GM23338 (cell line): ENCODE measurements at regions not wholly inside any gene's neighbourhood (a gene's known extent, or its start where the extent isn't known, plus 50 kb on each side); places are given as distances from the start of the nearest gene placed in this dataset.

ENCODE experiments used
- ATAC-seq: fragments of 200-7000 bp; cut with Tn5 transposase; 3 replicates; pipeline ENCODE4 v1.9.1; 2020
- DNase-seq: peaks from one replicate; pipeline ENCODE4 v3.0.0-alpha.2; 2015; ENCODE audit warnings: low spot score
- H2AFZ ChIP-seq: fragments of 200-600 bp; sonication (generic); 2 replicates; pipeline ENCODE4 v1.8.0; 2016; ENCODE audit warnings: antibody characterized with exemption, mild to moderate bottlenecking, moderate library complexity
- H3F3A ChIP-seq: fragments of 200-600 bp; sonication (generic); replicated peaks from 2 replicates; pipeline ENCODE4 v1.8.0; 2017; ENCODE audit warnings: antibody characterized with exemption, mixed run types, low read depth
- H3K27ac ChIP-seq: fragments of 200-600 bp; sonication (generic); 2 replicates; pipeline ENCODE4 v1.6.1; 2016; ENCODE audit warnings: low read depth
- H3K27me3 ChIP-seq: fragments of 200-600 bp; sonication (generic); 2 replicates; pipeline ENCODE4 v1.8.0; 2016; ENCODE audit warnings: mild to moderate bottlenecking, mixed run types, moderate library complexity; ENCODE audit not compliant: insufficient read depth
- H3K36me3 ChIP-seq: fragments of 200-600 bp; sonication (generic); 2 replicates; pipeline ENCODE4 v1.8.0; 2016; ENCODE audit warnings: mild to moderate bottlenecking; ENCODE audit not compliant: insufficient read depth
- H3K4me1 ChIP-seq: fragments of 200-600 bp; sonication (generic); 2 replicates; pipeline ENCODE4 v1.8.0; 2016; ENCODE audit warnings: mild to moderate bottlenecking, moderate library complexity; ENCODE audit not compliant: insufficient read depth
- H3K4me2 ChIP-seq: fragments of 200-600 bp; sonication (generic); 2 replicates; pipeline ENCODE4 v1.7.1; 2017; ENCODE audit warnings: mixed run types
- H3K4me3 ChIP-seq: fragments of 200-600 bp; sonication (generic); 2 replicates; pipeline ENCODE4 v1.6.1; 2016; ENCODE audit warnings: mixed run types
- H3K79me2 ChIP-seq: fragments of 200-600 bp; sonication (generic); replicated peaks from 2 replicates; pipeline ENCODE4 v1.8.0; 2017; ENCODE audit warnings: mild to moderate bottlenecking; ENCODE audit not compliant: insufficient read depth
- H3K9me2 ChIP-seq: fragments of 200-600 bp; sonication (generic); 2 replicates; pipeline ENCODE4 v1.8.0; 2017; ENCODE audit not compliant: insufficient read depth
- H4K20me1 ChIP-seq: fragments of 200-600 bp; sonication (generic); replicated peaks from 2 replicates; pipeline ENCODE4 v1.8.0; 2017; ENCODE audit warnings: mild to moderate bottlenecking; ENCODE audit not compliant: insufficient read depth
- H3K27ac Mint-ChIP-seq: 2 replicates; pipeline ENCODE4 v1.8.0; 2020; ENCODE audit warnings: inconsistent platforms, mild to moderate bottlenecking, moderate library complexity, mixed read lengths
- H3K27me3 Mint-ChIP-seq: 3 replicates; pipeline ENCODE4 v1.8.0; 2022; ENCODE audit warnings: low read depth, mild to moderate bottlenecking, moderate library complexity, mixed read lengths, inconsistent platforms; ENCODE audit not compliant: insufficient read depth, poor library complexity
- H3K36me3 Mint-ChIP-seq: 3 replicates; pipeline ENCODE4 v1.8.0; 2021; ENCODE audit warnings: low read depth, mild to moderate bottlenecking, inconsistent platforms, moderate library complexity, mixed read lengths
- H3K4me1 Mint-ChIP-seq: 3 replicates; pipeline ENCODE4 v1.8.0; 2020; ENCODE audit warnings: mild to moderate bottlenecking, inconsistent platforms, mixed read lengths
- H3K4me3 Mint-ChIP-seq: 3 replicates; pipeline ENCODE4 v1.8.0; 2021; ENCODE audit warnings: moderate library complexity, mild to moderate bottlenecking, inconsistent platforms, mixed read lengths
- H3K9me3 Mint-ChIP-seq: 3 replicates; pipeline ENCODE4 v1.8.0; 2020; ENCODE audit warnings: moderate library complexity, mild to moderate bottlenecking, inconsistent platforms, mixed read lengths
- CREB1 ChIP-seq: fragments of 250-450 bp; sonication (Bioruptor Pico); IDR thresholded peaks from 2 replicates; pipeline ENCODE4 v1.5.0; 2020; ENCODE audit warnings: low read depth, mild to moderate bottlenecking, moderate library complexity
- EZH2 ChIP-seq: fragments of 200-600 bp; sonication (generic); IDR thresholded peaks from one replicate; pipeline ENCODE4 v1.8.0; 2017; ENCODE audit warnings: antibody characterized with exemption, mild to moderate bottlenecking, low read depth; ENCODE audit not compliant: unreplicated experiment
- EZH2phosphoT487 ChIP-seq: fragments of 200-600 bp; sonication (generic); IDR thresholded peaks from one replicate; pipeline ENCODE4 v1.8.1; 2018; ENCODE audit warnings: antibody characterized with exemption; ENCODE audit not compliant: unreplicated experiment
- JUNB ChIP-seq: IDR thresholded peaks from one replicate; pipeline ENCODE4 v1.6.1; 2016; ENCODE audit warnings: antibody characterized with exemption; ENCODE audit not compliant: unreplicated experiment
- POLR2AphosphoS5 ChIP-seq: IDR thresholded peaks from 2 replicates; pipeline ENCODE4 v1.6.1; 2016; ENCODE audit warnings: antibody characterized with exemption, low read depth
- ZNF331 ChIP-seq: fragments of 250-450 bp; sonication (Bioruptor Pico); IDR thresholded peaks from 2 replicates; pipeline ENCODE4 v1.5.0; 2020; ENCODE audit warnings: low read depth, mild to moderate bottlenecking, moderate library complexity
- TF ChIP-seq, protein P1 (sequence below), 2 experiments: fragments of 200-600 bp in 1 of 2; sonication (generic) in 1 of 2; conservative IDR thresholded peaks; 2 replicates each; pipeline versions ENCODE4 v1.5.1 to v1.6.1; 2016 to 2017; ENCODE audit warnings: antibody characterized with exemption in 2 of 2, low read depth in 2 of 2, mild to moderate bottlenecking in 2 of 2, moderate library complexity in 1 of 2
- TF ChIP-seq, protein P2 (sequence below): IDR thresholded peaks from 2 replicates; pipeline ENCODE4 v1.6.1; 2016; ENCODE audit warnings: antibody characterized with exemption
- TF ChIP-seq, protein P3 (sequence below): IDR thresholded peaks from one replicate; pipeline ENCODE4 v1.6.1; 2018; ENCODE audit warnings: antibody characterized with exemption; ENCODE audit not compliant: unreplicated experiment

DNA sequence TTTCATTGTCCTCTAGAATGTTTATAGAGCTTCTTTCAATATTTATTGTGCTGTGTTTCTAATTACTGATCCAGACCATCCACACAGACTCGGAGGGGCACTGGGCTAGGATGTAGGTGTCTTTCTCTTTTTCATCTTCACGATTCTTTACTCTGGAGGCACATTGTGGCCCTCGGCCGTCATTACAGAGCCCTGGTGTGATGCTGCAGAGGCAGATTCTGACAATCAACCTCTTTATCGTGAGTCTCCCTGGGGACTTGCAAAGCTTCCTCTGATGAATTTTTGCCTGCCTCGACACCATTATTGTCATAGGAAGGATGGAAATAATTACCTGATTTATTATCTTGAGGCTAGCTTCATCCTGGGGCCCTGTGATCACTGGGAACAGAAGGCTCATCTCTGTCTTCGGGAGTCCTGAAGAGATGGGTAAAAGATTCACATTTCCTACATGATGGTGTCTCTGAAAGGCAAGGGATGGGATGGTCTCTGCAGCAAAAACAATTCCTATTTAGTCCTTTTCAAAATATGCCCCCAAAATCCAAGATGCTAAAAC, 89.4 kb downstream of the SEC16B start:
- Histone ChIP-seq H2AFZ (peak overlapping the region; percentile 28; the same call in 1 of the 2 replicates), H3K4me1 (no peaks in the 10 kb centered on the region; the same call in 1 of the 2 replicates), H3K4me3 (no peak overlapping the region), H3K79me2 (no peaks in the 10 kb centered on the region), H3K27ac (no peak overlapping the region), H3F3A (no peaks in the 10 kb centered on the region), H3K36me3 (no peaks in the 10 kb centered on the region), H3K9me2 (peaks cover 5% of the 10 kb centered on the region; the same call in 1 of the 2 replicates), H4K20me1 (no peaks in the 10 kb centered on the region), H3K27me3 (no peaks in the 10 kb centered on the region), H3K4me2 (no peak overlapping the region)
- no peak for ATAC-seq
- Mint-ChIP-seq H3K4me3 (no peak overlapping the region), H3K27me3 (peaks cover 6% of the 10 kb centered on the region), H3K4me1 (peaks cover 2% of the 10 kb centered on the region; the same call in 2 of the 3 replicates), H3K36me3 (no peaks in the 10 kb centered on the region), H3K27ac (no peak overlapping the region), H3K9me3 (peaks cover 5% of the 10 kb centered on the region; the same call in 1 of the 3 replicates)
- DNase-seq, result no peak
- TF ChIP-seq EZH2, result no peak

DNA sequence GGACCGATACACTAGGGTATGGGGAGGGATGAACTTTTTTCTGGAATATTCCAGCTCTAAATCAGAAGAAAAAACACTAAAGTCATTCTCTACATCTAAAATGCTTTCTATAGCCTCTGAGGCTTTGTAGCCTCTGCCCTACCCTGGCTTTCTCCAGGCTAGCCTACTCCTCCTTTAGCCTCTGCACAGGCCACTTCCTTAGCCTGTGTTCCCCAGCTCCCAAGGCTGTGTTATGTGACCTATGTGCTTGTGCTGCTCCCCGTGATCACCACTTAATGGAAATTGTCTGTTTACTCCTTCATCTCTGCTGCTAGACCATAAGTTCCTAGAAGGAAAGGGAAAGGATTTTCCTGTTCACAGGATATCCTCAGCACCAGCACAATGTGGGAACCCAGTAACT, 92.8 kb downstream of the SEC16B start:
- no peak for TF ChIP-seq ZNF331 (CRISPR knock-in tag)
- TF ChIP-seq POLR2AphosphoS5, result no peak
- TF ChIP-seq EZH2phosphoT487, result no peak
- no peak for TF ChIP-seq CREB1 (CRISPR knock-in tag)
- no peak for TF ChIP-seq EZH2
- TF ChIP-seq, protein P1, sequence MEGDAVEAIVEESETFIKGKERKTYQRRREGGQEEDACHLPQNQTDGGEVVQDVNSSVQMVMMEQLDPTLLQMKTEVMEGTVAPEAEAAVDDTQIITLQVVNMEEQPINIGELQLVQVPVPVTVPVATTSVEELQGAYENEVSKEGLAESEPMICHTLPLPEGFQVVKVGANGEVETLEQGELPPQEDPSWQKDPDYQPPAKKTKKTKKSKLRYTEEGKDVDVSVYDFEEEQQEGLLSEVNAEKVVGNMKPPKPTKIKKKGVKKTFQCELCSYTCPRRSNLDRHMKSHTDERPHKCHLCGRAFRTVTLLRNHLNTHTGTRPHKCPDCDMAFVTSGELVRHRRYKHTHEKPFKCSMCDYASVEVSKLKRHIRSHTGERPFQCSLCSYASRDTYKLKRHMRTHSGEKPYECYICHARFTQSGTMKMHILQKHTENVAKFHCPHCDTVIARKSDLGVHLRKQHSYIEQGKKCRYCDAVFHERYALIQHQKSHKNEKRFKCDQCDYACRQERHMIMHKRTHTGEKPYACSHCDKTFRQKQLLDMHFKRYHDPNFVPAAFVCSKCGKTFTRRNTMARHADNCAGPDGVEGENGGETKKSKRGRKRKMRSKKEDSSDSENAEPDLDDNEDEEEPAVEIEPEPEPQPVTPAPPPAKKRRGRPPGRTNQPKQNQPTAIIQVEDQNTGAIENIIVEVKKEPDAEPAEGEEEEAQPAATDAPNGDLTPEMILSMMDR (conservative IDR thresholded peaks at IDR 0.05; ENCODE audit: low read depth in 2 of 2), result no peak
- Histone ChIP-seq H3K27ac (no peak overlapping the region), H3K4me2 (no peak overlapping the region), H2AFZ (peak overlapping the region; percentile 28; the same call in 1 of the 2 replicates), H3K27me3 (no peaks in the 10 kb centered on the region), H3K4me1 (peaks cover 7% of the 10 kb centered on the region), H3K9me2 (no peaks in the 10 kb centered on the region; the same call in 1 of the 2 replicates), H3K36me3 (no peaks in the 10 kb centered on the region), H3K79me2 (no peaks in the 10 kb centered on the region), H3K4me3 (no peak overlapping the region), H3F3A (no peaks in the 10 kb centered on the region), H4K20me1 (no peaks in the 10 kb centered on the region)
- DNase-seq (no peak), ATAC-seq (no peak)
- H3K27ac Mint-ChIP-seq, result no peak overlapping the region
- no peaks in the 10 kb centered on the region for H3K36me3 Mint-ChIP-seq
- H3K27me3 Mint-ChIP-seq, result peaks cover 6% of the 10 kb centered on the region
- H3K9me3 Mint-ChIP-seq, result peaks cover 5% of the 10 kb centered on the region; the same call in 1 of the 3 replicates
- H3K4me1 Mint-ChIP-seq, result peaks cover 13% of the 10 kb centered on the region
- H3K4me3 Mint-ChIP-seq, result no peak overlapping the region

DNA sequence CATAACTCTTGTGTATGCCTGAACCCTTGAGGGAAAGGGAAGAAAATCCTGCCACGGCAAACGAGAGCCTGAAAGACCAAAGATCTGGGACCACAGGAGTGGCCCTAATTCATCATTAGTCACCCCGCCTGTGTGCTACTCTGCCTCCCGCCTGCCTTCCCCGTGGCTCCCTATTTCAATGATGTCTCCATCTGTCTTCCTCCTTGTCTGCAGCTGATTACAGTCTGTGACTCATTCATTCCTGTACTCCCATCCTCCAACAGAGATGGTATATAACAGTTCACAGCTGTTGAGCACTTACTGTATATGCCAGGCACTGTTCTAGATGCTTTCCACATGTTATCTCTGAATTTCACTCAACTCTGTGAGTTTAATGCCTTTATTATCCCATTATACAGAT, 96.6 kb downstream of the SEC16B start:
- H3K27ac ChIP-seq, result no peak overlapping the region
- H3K4me3 ChIP-seq, result no peak overlapping the region
- peaks cover 13% of the 10 kb centered on the region for H3K4me1 Mint-ChIP-seq
- no peak overlapping the region for H3K27ac Mint-ChIP-seq
- H3K9me2 ChIP-seq, result peaks cover 4% of the 10 kb centered on the region; the same call in 1 of the 2 replicates
- H3K27me3 ChIP-seq, result no peaks in the 10 kb centered on the region
- H2AFZ ChIP-seq, result no peak overlapping the region
- no peak overlapping the region for H3K4me3 Mint-ChIP-seq
- H3K4me2 ChIP-seq, result no peak overlapping the region
- DNase-seq (no peak), ATAC-seq (no peak)
- H3K27me3 Mint-ChIP-seq, result peaks cover 9% of the 10 kb centered on the region
- H3F3A ChIP-seq, result no peaks in the 10 kb centered on the region
- H3K4me1 ChIP-seq, result peaks cover 7% of the 10 kb centered on the region
- no peaks in the 10 kb centered on the region for H3K79me2 ChIP-seq
- no peaks in the 10 kb centered on the region for H4K20me1 ChIP-seq
- H3K36me3 Mint-ChIP-seq, result no peaks in the 10 kb centered on the region
- peaks cover 5% of the 10 kb centered on the region; the same call in 2 of the 3 replicates for H3K9me3 Mint-ChIP-seq
- no peaks in the 10 kb centered on the region for H3K36me3 ChIP-seq
- TF ChIP-seq EZH2 (no peak), EZH2phosphoT487 (no peak), ZNF331 (CRISPR knock-in tag) (no peak), JUNB (no peak), POLR2AphosphoS5 (no peak), CREB1 (CRISPR knock-in tag) (no peak)
- TF ChIP-seq, protein P2, sequence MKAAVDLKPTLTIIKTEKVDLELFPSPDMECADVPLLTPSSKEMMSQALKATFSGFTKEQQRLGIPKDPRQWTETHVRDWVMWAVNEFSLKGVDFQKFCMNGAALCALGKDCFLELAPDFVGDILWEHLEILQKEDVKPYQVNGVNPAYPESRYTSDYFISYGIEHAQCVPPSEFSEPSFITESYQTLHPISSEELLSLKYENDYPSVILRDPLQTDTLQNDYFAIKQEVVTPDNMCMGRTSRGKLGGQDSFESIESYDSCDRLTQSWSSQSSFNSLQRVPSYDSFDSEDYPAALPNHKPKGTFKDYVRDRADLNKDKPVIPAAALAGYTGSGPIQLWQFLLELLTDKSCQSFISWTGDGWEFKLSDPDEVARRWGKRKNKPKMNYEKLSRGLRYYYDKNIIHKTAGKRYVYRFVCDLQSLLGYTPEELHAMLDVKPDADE, result no peak
- TF ChIP-seq, protein P1 (conservative IDR thresholded peaks at IDR 0.05; ENCODE audit: low read depth in 2 of 2), result no peak
- TF ChIP-seq, protein P3, sequence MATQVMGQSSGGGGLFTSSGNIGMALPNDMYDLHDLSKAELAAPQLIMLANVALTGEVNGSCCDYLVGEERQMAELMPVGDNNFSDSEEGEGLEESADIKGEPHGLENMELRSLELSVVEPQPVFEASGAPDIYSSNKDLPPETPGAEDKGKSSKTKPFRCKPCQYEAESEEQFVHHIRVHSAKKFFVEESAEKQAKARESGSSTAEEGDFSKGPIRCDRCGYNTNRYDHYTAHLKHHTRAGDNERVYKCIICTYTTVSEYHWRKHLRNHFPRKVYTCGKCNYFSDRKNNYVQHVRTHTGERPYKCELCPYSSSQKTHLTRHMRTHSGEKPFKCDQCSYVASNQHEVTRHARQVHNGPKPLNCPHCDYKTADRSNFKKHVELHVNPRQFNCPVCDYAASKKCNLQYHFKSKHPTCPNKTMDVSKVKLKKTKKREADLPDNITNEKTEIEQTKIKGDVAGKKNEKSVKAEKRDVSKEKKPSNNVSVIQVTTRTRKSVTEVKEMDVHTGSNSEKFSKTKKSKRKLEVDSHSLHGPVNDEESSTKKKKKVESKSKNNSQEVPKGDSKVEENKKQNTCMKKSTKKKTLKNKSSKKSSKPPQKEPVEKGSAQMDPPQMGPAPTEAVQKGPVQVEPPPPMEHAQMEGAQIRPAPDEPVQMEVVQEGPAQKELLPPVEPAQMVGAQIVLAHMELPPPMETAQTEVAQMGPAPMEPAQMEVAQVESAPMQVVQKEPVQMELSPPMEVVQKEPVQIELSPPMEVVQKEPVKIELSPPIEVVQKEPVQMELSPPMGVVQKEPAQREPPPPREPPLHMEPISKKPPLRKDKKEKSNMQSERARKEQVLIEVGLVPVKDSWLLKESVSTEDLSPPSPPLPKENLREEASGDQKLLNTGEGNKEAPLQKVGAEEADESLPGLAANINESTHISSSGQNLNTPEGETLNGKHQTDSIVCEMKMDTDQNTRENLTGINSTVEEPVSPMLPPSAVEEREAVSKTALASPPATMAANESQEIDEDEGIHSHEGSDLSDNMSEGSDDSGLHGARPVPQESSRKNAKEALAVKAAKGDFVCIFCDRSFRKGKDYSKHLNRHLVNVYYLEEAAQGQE, result no peak
